Inferior parietal cortex (tissue), 1 donor: ENCODE measurements at regions not wholly inside any gene's neighbourhood (a gene's known extent, or its start where the extent isn't known, plus 50 kb on each side); places are given as distances from the start of the nearest gene placed in this dataset.
"Not testable (repeated sequence)": the region's sequence is repeated elsewhere in the genome, so short reads cannot be mapped to it uniquely, and the experiment has no call there.

Experiments used
- DNase-seq: peaks from one replicate; pipeline ENCODE4 v3.0.0-alpha.2; 2016; ENCODE audit errors: extremely low spot score

- no peak for DNase-seq
Observed at GRCh38 chr5:130337179-130337888, 433.1 kb downstream of the CHSY3 start.

- no peak for DNase-seq
Observed at GRCh38 chr5:130335117-130335516, 430.9 kb downstream of the CHSY3 start.

GRCh38 chr5:130333089-130333488, 428.8 kb downstream of the CHSY3 start:
- no peak for DNase-seq

GRCh38 chr5:130331332-130331731, 427.1 kb downstream of the CHSY3 start:
- DNase-seq: no peak

- no peak for DNase-seq
Observed at GRCh38 chr5:130324953-130325671, 420.8 kb downstream of the CHSY3 start.

- no peak for DNase-seq
Observed at GRCh38 chr5:130323804-130324454, 419.7 kb downstream of the CHSY3 start.

- DNase-seq: no peak
Observed at GRCh38 chr5:130321931-130322330, 417.7 kb downstream of the CHSY3 start.

- no peak for DNase-seq
Observed at GRCh38 chr5:130316971-130317680, 412.9 kb downstream of the CHSY3 start.

- DNase-seq: no peak
Observed at GRCh38 chr5:130295235-130295634, 391.0 kb downstream of the CHSY3 start.

GRCh38 chr5:130294798-130295197, 390.5 kb downstream of the CHSY3 start:
- not testable (repeated sequence) for DNase-seq

GRCh38 chr5:130290219-130290618, 386.0 kb downstream of the CHSY3 start:
- DNase-seq: no peak

- DNase-seq: no peak
Observed at GRCh38 chr5:130289132-130290088, 385.1 kb downstream of the CHSY3 start.

- no peak for DNase-seq
Observed at GRCh38 chr5:130287438-130287837, 383.2 kb downstream of the CHSY3 start.

GRCh38 chr5:130286971-130287370, 382.7 kb downstream of the CHSY3 start:
- DNase-seq: no peak

- no peak for DNase-seq
Observed at GRCh38 chr5:130282049-130282448, 377.8 kb downstream of the CHSY3 start.

GRCh38 chr5:130280528-130281217, 376.4 kb downstream of the CHSY3 start:
- no peak for DNase-seq

- DNase-seq: no peak
Observed at GRCh38 chr5:130279386-130279785, 375.1 kb downstream of the CHSY3 start.

- DNase-seq: no peak
Observed at GRCh38 chr5:130278136-130278535, 373.9 kb downstream of the CHSY3 start.

GRCh38 chr5:130277522-130277921, 373.3 kb downstream of the CHSY3 start:
- DNase-seq: no peak

- DNase-seq: no peak
Observed at GRCh38 chr5:130277002-130277401, 372.7 kb downstream of the CHSY3 start.
